HEK293 (cell line): ENCODE measurements at regions not wholly inside any gene's neighbourhood (a gene's known extent, or its start where the extent isn't known, plus 50 kb on each side); places are given as distances from the start of the nearest gene placed in this dataset.

Source experiments
- CTCF ChIA-PET: fragments of 350-600 bp; formaldehyde crosslinking; extraction: SDS; loops from one replicate; lab custom pipeline; 2021; ENCODE audit warnings: antibody characterized with exemption; lab: Yijun Ruan, JAX
- POLR2A ChIA-PET: fragments of 300-600 bp; formaldehyde crosslinking; extraction: SDS; loops from one replicate; lab custom pipeline; 2020; ENCODE audit warnings: antibody characterized with exemption, inconsistent platforms; lab: Yijun Ruan, JAX
- H3K27ac ChIP-seq: fragments of 200-500 bp; sonication (Bioruptor generic); 2 replicates; pipeline ENCODE4 v1.5.1; 2014; ENCODE audit warnings: low read depth, low read length, control low read depth, inconsistent platforms; ENCODE audit errors: extremely low read depth
- H3K36me3 ChIP-seq, 2 experiments: fragments of 200-500 bp in 1 of 2; sonication (Bioruptor generic) in 1 of 2; 1 replicate in 1 of 2; 2 replicates in 1 of 2; pipeline ENCODE4 v1.5.1; 2014 to 2017; ENCODE audit warnings: inconsistent platforms in 2 of 2, low read length in 2 of 2; ENCODE audit not compliant: control insufficient read depth in 2 of 2, insufficient read depth in 1 of 2
- H3K4me1 ChIP-seq: fragments of 200-500 bp; sonication (Bioruptor generic); 2 replicates; pipeline ENCODE4 v1.5.1; 2014; ENCODE audit warnings: mild to moderate bottlenecking, low read length, inconsistent platforms; ENCODE audit not compliant: control insufficient read depth, insufficient read depth
- H3K4me3 ChIP-seq: 2 replicates; pipeline ENCODE4 v1.5.1; 2011; ENCODE audit warnings: low read depth, mild to moderate bottlenecking, control low read depth, low read length, moderate library complexity
- H3K9me3 ChIP-seq: fragments of 200-500 bp; sonication (Bioruptor generic); 2 replicates; pipeline ENCODE4 v1.5.1; 2014; ENCODE audit warnings: low read depth, low read length, inconsistent platforms; ENCODE audit not compliant: control insufficient read depth, insufficient read depth
- AEBP2 ChIP-seq: fragments of 450-650 bp; formaldehyde crosslinking; IDR thresholded peaks from 2 replicates; pipeline ENCODE4 v1.5.1; 2016; ENCODE audit warnings: missing biosample characterization, missing genetic modification characterization, borderline replicate concordance
- BCL6B ChIP-seq: fragments of 450-650 bp; formaldehyde crosslinking; IDR thresholded peaks from 2 replicates; pipeline ENCODE4 v1.5.1; 2017; ENCODE audit warnings: missing biosample characterization, missing genetic modification characterization
- EGR2 ChIP-seq: fragments of 450-650 bp; formaldehyde crosslinking; IDR thresholded peaks from 2 replicates; pipeline ENCODE4 v1.5.1; 2016; ENCODE audit warnings: low read depth, missing biosample characterization, missing genetic modification characterization
- GLIS1 ChIP-seq: fragments of 450-650 bp; formaldehyde crosslinking; IDR thresholded peaks from 2 replicates; pipeline ENCODE4 v1.5.1; 2016; ENCODE audit warnings: missing biosample characterization, missing genetic modification characterization
- PATZ1 ChIP-seq: fragments of 450-650 bp; formaldehyde crosslinking; IDR thresholded peaks from 2 replicates; pipeline ENCODE4 v1.5.1; 2016; ENCODE audit warnings: missing biosample characterization, missing genetic modification characterization
- PRDM4 ChIP-seq: fragments of 450-650 bp; formaldehyde crosslinking; IDR thresholded peaks from 2 replicates; pipeline ENCODE4 v1.5.1; 2017; ENCODE audit warnings: missing biosample characterization, missing genetic modification characterization
- SALL2 ChIP-seq: fragments of 450-650 bp; formaldehyde crosslinking; IDR thresholded peaks from 2 replicates; pipeline ENCODE4 v1.5.0; 2017; ENCODE audit warnings: missing biosample characterization, mild to moderate bottlenecking, missing genetic modification characterization, borderline replicate concordance
- SETDB1 ChIP-seq: IDR thresholded peaks from one replicate; pipeline ENCODE4 v1.6.1; 2017; ENCODE audit warnings: mild to moderate bottlenecking, low read length, moderate library complexity, mixed read lengths; ENCODE audit not compliant: insufficient read length
- SP2 ChIP-seq: fragments of 450-650 bp; formaldehyde crosslinking; IDR thresholded peaks from 2 replicates; pipeline ENCODE4 v1.5.1; 2016; ENCODE audit warnings: missing biosample characterization, missing genetic modification characterization
- YY2 ChIP-seq: fragments of 450-650 bp; formaldehyde crosslinking; IDR thresholded peaks from 2 replicates; pipeline ENCODE4 v1.5.1; 2016; ENCODE audit warnings: missing biosample characterization, missing genetic modification characterization
- ZBTB21 ChIP-seq: fragments of 450-650 bp; formaldehyde crosslinking; IDR thresholded peaks from 2 replicates; pipeline ENCODE4 v1.5.1; 2017; ENCODE audit warnings: missing biosample characterization, missing genetic modification characterization
- ZNF239 ChIP-seq: fragments of 450-650 bp; formaldehyde crosslinking; IDR thresholded peaks from 2 replicates; pipeline ENCODE4 v1.5.1; 2016; ENCODE audit warnings: missing biosample characterization, missing genetic modification characterization
- ZNF302 ChIP-seq: fragments of 450-650 bp; formaldehyde crosslinking; IDR thresholded peaks from 2 replicates; pipeline ENCODE4 v1.5.1; 2016; ENCODE audit warnings: missing biosample characterization, missing genetic modification characterization, low read depth
- ZNF398 ChIP-seq: fragments of 450-650 bp; formaldehyde crosslinking; IDR thresholded peaks from 2 replicates; pipeline ENCODE4 v1.5.1; 2017; ENCODE audit warnings: missing biosample characterization, missing genetic modification characterization
- ZNF549 ChIP-seq: fragments of 450-650 bp; IDR thresholded peaks from 2 replicates; pipeline ENCODE4 v1.5.1; 2018; ENCODE audit warnings: missing biosample characterization, missing genetic modification characterization, mild to moderate bottlenecking, inconsistent platforms, moderate library complexity
- ZNF561 ChIP-seq: fragments of 450-650 bp; IDR thresholded peaks from 2 replicates; pipeline ENCODE4 v1.5.1; 2018; ENCODE audit warnings: missing biosample characterization, missing genetic modification characterization, borderline replicate concordance
- ZNF664 ChIP-seq: fragments of 450-650 bp; formaldehyde crosslinking; IDR thresholded peaks from 2 replicates; pipeline ENCODE4 v1.5.1; 2016; ENCODE audit warnings: missing biosample characterization, missing genetic modification characterization
- ZXDB ChIP-seq: fragments of 450-650 bp; formaldehyde crosslinking; IDR thresholded peaks from 2 replicates; pipeline ENCODE4 v1.5.1; 2016; ENCODE audit warnings: missing biosample characterization, missing genetic modification characterization

- no peak overlapping the region for H3K27ac ChIP-seq
- CTCF ChIA-PET = no interaction called here
These were observed 144.6 kb downstream of the LMO4 start for GRCh38 chr1:87473203-87473661.

More at GRCh38 chr1:87473203-87473661, 144.6 kb downstream of the LMO4 start:
- Histone ChIP-seq H3K4me3 (no peak overlapping the region), H3K36me3 (no peaks in the 10 kb centered on the region), H3K4me1 (0 out of 2 replicates have a peak, but pooled peaks cover 2% of the 10 kb centered on the region), H3K9me3 (no peaks in the 10 kb centered on the region)
- TF ChIP-seq ZNF664 (tag by site-specific recombination) (no peak), SP2 (tag by site-specific recombination) (no peak), BCL6B (tag by site-specific recombination) (peak; percentile 58; the same call in 1 of the 2 replicates), AEBP2 (tag by site-specific recombination) (no peak), YY2 (tag by site-specific recombination) (0 out of 2 replicates have a peak, but pooled peaks have one; percentile 23), PRDM4 (no peak), SALL2 (tag by site-specific recombination) (no peak), ZNF398 (tag by site-specific recombination) (0 out of 2 replicates have a peak, but pooled peaks have one; percentile 6), SETDB1 (no peak), ZNF561 (tag by site-specific recombination) (no peak), PATZ1 (tag by site-specific recombination) (no peak), ZNF302 (no peak), ZBTB21 (no peak), ZXDB (tag by site-specific recombination) (0 out of 2 replicates have a peak, but pooled peaks have one; percentile 19), GLIS1 (tag by site-specific recombination) (no peak), EGR2 (tag by site-specific recombination) (no peak), ZNF239 (tag by site-specific recombination) (no peak), ZNF549 (tag by site-specific recombination) (no peak)
- TF ChIP-seq, all 188 proteins: peak for 4
- POLR2A ChIA-PET = no interaction called here
